Smooth muscle cell (in vitro differentiated cells): ENCODE measurements at regions not wholly inside any gene's neighbourhood (a gene's known extent, or its start where the extent isn't known, plus 50 kb on each side); places are given as distances from the start of the nearest gene placed in this dataset.

Source experiments
- DNase-seq: peaks from one replicate; lab custom pipeline; 2025; ENCODE audit not compliant: unreplicated experiment; lab: John Stamatoyannopoulos, UW
- H2AFZ ChIP-seq: fragments of 200-600 bp; sonication (generic); 2 replicates; pipeline ENCODE4 v1.6.0; 2016; ENCODE audit warnings: antibody characterized with exemption, low read depth, mild to moderate bottlenecking
- H3F3A ChIP-seq: fragments of 200-600 bp; sonication (generic); 2 replicates; pipeline ENCODE4 v1.6.0; 2017; ENCODE audit warnings: antibody characterized with exemption, low read depth
- H3K27ac ChIP-seq: fragments of 200-600 bp; sonication (generic); 2 replicates; pipeline ENCODE4 v1.5.1; 2016; ENCODE audit warnings: low read depth, mild to moderate bottlenecking
- H3K27me3 ChIP-seq: fragments of 200-600 bp; sonication (generic); 2 replicates; pipeline ENCODE4 v1.6.1; 2016; ENCODE audit warnings: low read depth, mild to moderate bottlenecking
- H3K36me3 ChIP-seq: fragments of 200-600 bp; sonication (generic); 2 replicates; pipeline ENCODE4 v1.5.1; 2016; ENCODE audit warnings: low read depth
- H3K4me1 ChIP-seq: fragments of 200-600 bp; sonication (generic); 2 replicates; pipeline ENCODE4 v1.5.1; 2016; ENCODE audit warnings: low read depth
- H3K4me2 ChIP-seq: fragments of 200-600 bp; sonication (generic); 2 replicates; pipeline ENCODE4 v1.6.0; 2016; ENCODE audit warnings: mild to moderate bottlenecking
- H3K4me3 ChIP-seq: fragments of 200-600 bp; sonication (generic); 2 replicates; pipeline ENCODE4 v1.5.1; 2016; ENCODE audit warnings: mild to moderate bottlenecking
- H3K79me2 ChIP-seq: fragments of 200-600 bp; sonication (generic); 2 replicates; pipeline ENCODE4 v1.6.0; 2016; ENCODE audit warnings: low read depth, mild to moderate bottlenecking
- H3K9ac ChIP-seq: fragments of 200-600 bp; sonication (generic); 2 replicates; pipeline ENCODE4 v1.6.0; 2016; ENCODE audit warnings: low read depth
- H3K9me3 ChIP-seq: fragments of 200-600 bp; sonication (generic); replicated peaks from 2 replicates; pipeline ENCODE4 v1.5.1; 2016; ENCODE audit warnings: low read depth
- H4K20me1 ChIP-seq: fragments of 200-600 bp; sonication (generic); 2 replicates; pipeline ENCODE4 v1.6.0; 2016; ENCODE audit warnings: low read depth
- CTCF ChIP-seq: fragments of 200-600 bp; sonication (generic); IDR thresholded peaks from 2 replicates; pipeline ENCODE4 v1.5.1; 2017; ENCODE audit warnings: borderline replicate concordance, mild to moderate bottlenecking, antibody characterized with exemption; ENCODE audit not compliant: insufficient read depth, poor library complexity, severe bottlenecking
- WGBS: methylation state at CpG from one replicate; pipeline ENCODE4 v1.1.7; 2016; ENCODE audit warnings: low lambda C conversion rate; 5-methylcytosine and 5-hydroxymethylcytosine counted together

DNA sequence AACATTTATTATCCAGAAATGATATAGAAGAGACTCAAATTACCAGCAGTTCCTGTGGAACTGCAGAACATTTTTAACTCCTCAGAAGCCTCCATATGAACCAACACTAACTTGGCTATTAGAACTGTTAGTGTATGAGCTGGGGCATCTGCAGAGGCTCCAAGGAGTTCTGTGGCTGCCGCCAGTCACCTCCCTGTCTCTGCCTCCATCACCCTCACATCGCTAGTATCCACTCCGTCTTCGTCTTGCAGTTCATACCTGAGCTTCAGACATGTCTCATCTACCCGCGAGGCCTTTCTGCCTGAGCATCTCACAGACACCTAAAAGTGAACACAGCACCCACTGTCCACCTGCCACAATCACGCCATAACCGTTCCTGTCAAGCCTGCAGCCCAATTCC is 89.5 kb upstream of the CST7 start:
- no peaks in the 10 kb centered on the region for H3K36me3 ChIP-seq
- H3K79me2 ChIP-seq = no peaks in the 10 kb centered on the region
- no peaks in the 10 kb centered on the region for H3K9me3 ChIP-seq
- H3F3A ChIP-seq = no peaks in the 10 kb centered on the region
- H3K27ac ChIP-seq = no peak overlapping the region
- H4K20me1 ChIP-seq = no peaks in the 10 kb centered on the region
- DNase-seq = no peak
- H2AFZ ChIP-seq = no peak overlapping the region
- H3K27me3 ChIP-seq = no peaks in the 10 kb centered on the region
- WGBS = 90% methylated on average over 8 of the region's 8 CpGs
- no peak overlapping the region for H3K9ac ChIP-seq
- TF ChIP-seq CTCF = no peak
- H3K4me1 ChIP-seq = no peaks in the 10 kb centered on the region
- no peak overlapping the region for H3K4me2 ChIP-seq
- H3K4me3 ChIP-seq = no peak overlapping the region

- no peaks in the 10 kb centered on the region for H3K4me1 ChIP-seq
- no peak overlapping the region for H3K4me3 ChIP-seq
Measured at GRCh38 chr20:24862186-24862585, 86.9 kb upstream of the CST7 start.

GRCh38 chr20:24862606-24863005 is 86.5 kb upstream of the CST7 start:
- H3K4me1 ChIP-seq = no peaks in the 10 kb centered on the region
- WGBS = 95% methylated on average over 6 of the region's 6 CpGs
- no peaks in the 10 kb centered on the region for H3K27me3 ChIP-seq
- H3K4me2 ChIP-seq = no peak overlapping the region
- no peak overlapping the region for H3K9ac ChIP-seq
- H3F3A ChIP-seq = no peaks in the 10 kb centered on the region
- DNase-seq = no peak
- H3K4me3 ChIP-seq = no peak overlapping the region
- no peaks in the 10 kb centered on the region for H3K79me2 ChIP-seq
- no peak overlapping the region for H2AFZ ChIP-seq
- no peak for TF ChIP-seq CTCF
- H3K9me3 ChIP-seq = no peaks in the 10 kb centered on the region
- no peaks in the 10 kb centered on the region for H4K20me1 ChIP-seq
- no peak overlapping the region for H3K27ac ChIP-seq
- H3K36me3 ChIP-seq = no peaks in the 10 kb centered on the region

More at GRCh38 chr20:24862186-24862585, 86.9 kb upstream of the CST7 start:
- H3K4me2 ChIP-seq = no peak overlapping the region
- no peak overlapping the region for H3K9ac ChIP-seq
- H3K79me2 ChIP-seq = no peaks in the 10 kb centered on the region
- DNase-seq = no peak
- no peaks in the 10 kb centered on the region for H3K9me3 ChIP-seq
- 88% methylated on average over 4 of the region's 4 CpGs for WGBS
- no peaks in the 10 kb centered on the region for H3K36me3 ChIP-seq
- H4K20me1 ChIP-seq = no peaks in the 10 kb centered on the region
- no peaks in the 10 kb centered on the region for H3F3A ChIP-seq
- TF ChIP-seq CTCF = no peak
- no peaks in the 10 kb centered on the region for H3K27me3 ChIP-seq
- no peak overlapping the region for H2AFZ ChIP-seq
- H3K27ac ChIP-seq = no peak overlapping the region

GRCh38 chr20:24863356-24863755 is 85.7 kb upstream of the CST7 start:
- H3K9me3 ChIP-seq = no peaks in the 10 kb centered on the region
- H3K79me2 ChIP-seq = no peaks in the 10 kb centered on the region
- WGBS = 54% methylated on average over 2 of the region's 2 CpGs
- no peak for DNase-seq
- no peaks in the 10 kb centered on the region for H3K4me1 ChIP-seq
- no peaks in the 10 kb centered on the region for H4K20me1 ChIP-seq
- H3F3A ChIP-seq = no peaks in the 10 kb centered on the region
- H3K36me3 ChIP-seq = no peaks in the 10 kb centered on the region
- no peak overlapping the region for H3K9ac ChIP-seq
- H3K4me3 ChIP-seq = no peak overlapping the region
- H2AFZ ChIP-seq = no peak overlapping the region
- H3K27me3 ChIP-seq = no peaks in the 10 kb centered on the region
- TF ChIP-seq CTCF = no peak
- H3K4me2 ChIP-seq = no peak overlapping the region
- no peak overlapping the region for H3K27ac ChIP-seq
